ENCODE measurements at regions not wholly inside any gene's neighbourhood (a gene's known extent, or its start where the extent isn't known, plus 50 kb on each side); places are given as distances from the start of the nearest gene placed in this dataset.
"Not testable (repeated sequence)": the region's sequence is repeated elsewhere in the genome, so short reads cannot be mapped to it uniquely, and the experiment has no call there.

DNA sequence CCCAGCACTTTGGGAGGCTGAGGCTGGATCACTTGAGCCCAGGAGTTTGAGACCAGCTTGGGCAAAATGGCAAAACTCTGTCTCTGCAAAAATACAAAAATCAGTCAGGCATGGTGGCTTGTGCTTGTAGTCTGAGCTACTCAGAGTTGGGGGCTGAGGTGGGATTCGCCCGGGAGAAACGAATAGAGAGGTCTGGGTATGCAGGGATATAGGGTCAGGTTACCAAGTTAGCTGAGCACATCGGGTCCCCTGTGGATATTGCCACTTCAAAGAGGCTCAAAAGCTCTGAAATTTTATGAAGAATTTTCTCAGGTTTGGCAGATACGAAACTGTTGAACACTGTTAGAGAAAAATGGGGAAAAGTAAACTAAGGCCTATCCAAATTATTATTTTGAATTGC lies 120.9 kb upstream of the SGK1 start:
- intact Hi-C loops (cut with DNase I), result no loop called here

DNA sequence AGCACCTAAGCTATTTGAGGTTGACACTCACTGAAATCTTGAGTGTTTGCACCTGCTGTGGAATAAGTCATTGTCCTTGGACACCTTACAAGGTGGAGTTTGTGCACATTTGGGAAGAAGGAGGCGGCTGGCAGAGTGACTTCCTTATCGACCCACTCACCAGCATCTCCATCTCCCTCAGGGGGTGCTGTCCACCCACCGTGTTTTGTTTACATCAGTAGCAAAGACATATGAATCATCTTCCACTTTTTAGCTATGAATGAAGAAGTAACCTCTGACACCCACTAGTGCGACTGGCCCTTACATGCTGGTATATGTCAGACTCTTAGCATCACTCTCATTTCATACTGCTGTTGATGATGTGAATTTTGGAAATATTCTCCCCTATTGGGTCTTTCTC lies 119.5 kb upstream of the SGK1 start:
- intact Hi-C loops (cut with DNase I), result no loop called here
- no peak for DNase-seq (ENCODE audit: low spot score)

More for the DNA sequence above, 120.9 kb upstream of the SGK1 start:
- DNase-seq (ENCODE audit: low spot score), result no peak

DNA sequence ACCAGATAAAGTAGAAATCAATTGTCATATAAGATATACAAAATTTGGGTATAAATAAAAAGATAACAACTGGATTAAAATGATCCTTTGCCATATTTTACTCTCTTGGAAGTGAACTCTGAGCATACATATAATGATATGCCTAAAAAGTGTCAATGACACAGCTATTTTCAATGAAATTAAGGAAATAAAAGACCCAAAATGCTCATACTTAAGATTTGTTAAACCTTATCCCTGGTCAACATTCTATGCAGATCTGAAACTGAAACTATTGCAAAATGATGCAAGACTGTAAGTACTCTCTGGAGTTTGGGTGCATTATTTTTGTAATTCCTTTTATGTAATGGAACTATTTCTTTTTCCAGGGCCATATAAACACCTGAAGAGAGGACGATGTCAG lies 119.0 kb upstream of the SGK1 start:
- no peak for DNase-seq (ENCODE audit: low spot score)
- intact Hi-C loops (cut with DNase I), result no loop called here

DNA sequence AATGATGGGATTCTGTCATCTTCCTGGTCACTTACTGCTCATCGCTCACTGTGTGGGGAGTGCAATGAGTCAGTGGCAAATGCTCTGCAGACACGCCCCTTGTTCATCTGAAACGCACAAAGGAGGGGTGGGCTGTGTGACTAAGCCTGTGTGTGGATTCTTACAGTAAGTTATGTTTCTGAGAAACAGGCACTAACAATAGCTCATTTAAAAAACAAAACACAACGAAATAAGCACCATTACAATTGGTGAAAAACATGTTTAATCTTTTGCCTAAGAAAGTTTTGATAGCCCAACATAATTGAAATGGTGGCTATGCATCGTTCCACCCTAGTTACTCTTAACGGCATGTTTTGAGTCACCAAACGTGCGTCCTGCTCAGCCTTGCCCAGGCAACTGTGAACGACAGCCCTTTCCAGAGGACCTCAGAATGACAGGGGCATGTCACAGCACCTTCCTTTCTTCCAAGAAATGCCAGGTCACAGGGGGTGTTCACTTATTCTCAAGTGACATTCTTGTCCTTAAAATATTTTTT lies 118.4 kb upstream of the SGK1 start:
- intact Hi-C loops (cut with DNase I), result no loop called here
- DNase-seq (ENCODE audit: low spot score), result no peak

GRCh38 chr6:134435814-134436280 lies 117.9 kb upstream of the SGK1 start:
- no peak for DNase-seq (ENCODE audit: low spot score)
- intact Hi-C loops (cut with DNase I), result no loop called here

- intact Hi-C loops (cut with DNase I), result no loop called here
- DNase-seq (ENCODE audit: low spot score), result no peak
Observed at GRCh38 chr6:134434019-134434942, 116.4 kb upstream of the SGK1 start.

GRCh38 chr6:134432036-134432435 lies 114.1 kb upstream of the SGK1 start:
- DNase-seq (ENCODE audit: low spot score), result no peak
- intact Hi-C loops (cut with DNase I), result no loop called here

GRCh38 chr6:134431421-134431859 lies 113.5 kb upstream of the SGK1 start:
- no peak for DNase-seq (ENCODE audit: low spot score)
- intact Hi-C loops (cut with DNase I), result no loop called here

GRCh38 chr6:134429861-134430380 lies 112.0 kb upstream of the SGK1 start:
- no peak for DNase-seq (ENCODE audit: low spot score)
- intact Hi-C loops (cut with DNase I), result no loop called here

- no peak for DNase-seq (ENCODE audit: low spot score)
- intact Hi-C loops (cut with DNase I), result no loop called here
Observed at GRCh38 chr6:134427721-134428120, 109.8 kb upstream of the SGK1 start.

DNA sequence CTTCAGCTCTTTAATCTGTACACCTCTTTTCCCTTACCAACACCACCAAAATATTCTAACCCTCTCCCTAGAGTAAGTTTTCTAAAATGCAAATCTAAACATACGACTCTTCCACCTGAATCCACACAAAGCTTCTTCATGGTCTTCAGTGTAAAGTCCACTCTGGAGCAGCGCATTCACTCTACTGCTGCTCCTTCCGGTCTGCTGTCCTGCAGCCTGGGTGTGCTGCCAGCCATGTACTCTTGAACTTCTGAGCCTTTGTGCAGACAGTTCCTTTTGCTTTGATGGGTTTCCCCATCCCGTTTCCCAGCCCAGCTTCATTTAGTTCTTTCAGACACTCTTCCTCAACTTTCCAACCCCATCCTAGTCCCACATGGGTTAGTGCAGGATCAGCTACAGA lies 108.7 kb upstream of the SGK1 start:
- no peak for DNase-seq (ENCODE audit: low spot score)

GRCh38 chr6:134425917-134426316 lies 108.0 kb upstream of the SGK1 start:
- DNase-seq (ENCODE audit: low spot score); intact Hi-C loops (cut with DNase I): not testable (repeated sequence)

More for the DNA sequence above, 108.7 kb upstream of the SGK1 start:
- intact Hi-C loops (cut with DNase I), result no loop called here

DNA sequence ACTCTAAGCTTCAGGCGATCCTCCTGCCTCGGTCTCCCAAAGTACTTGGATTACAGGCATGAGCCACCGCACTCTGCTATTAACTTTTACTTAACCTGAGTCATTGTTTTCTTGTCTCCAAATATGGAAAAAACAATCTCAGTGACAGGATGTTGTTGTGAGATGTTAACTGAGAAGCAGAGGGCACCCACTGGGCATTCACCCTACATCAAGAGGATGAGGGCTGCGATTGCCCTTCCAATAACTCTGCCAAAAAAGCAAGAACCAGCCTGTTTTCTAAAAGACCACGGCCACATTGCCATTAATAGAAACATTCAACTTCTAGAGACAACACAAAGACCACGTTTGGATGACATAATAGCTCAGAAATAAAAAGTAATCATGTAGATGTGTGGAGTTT lies 107.6 kb upstream of the SGK1 start:
- intact Hi-C loops (cut with DNase I), result no loop called here
- DNase-seq (ENCODE audit: low spot score), result no peak

GRCh38 chr6:134424798-134425170 lies 106.9 kb upstream of the SGK1 start:
- intact Hi-C loops (cut with DNase I), result no loop called here
- DNase-seq (ENCODE audit: low spot score), result no peak

DNA sequence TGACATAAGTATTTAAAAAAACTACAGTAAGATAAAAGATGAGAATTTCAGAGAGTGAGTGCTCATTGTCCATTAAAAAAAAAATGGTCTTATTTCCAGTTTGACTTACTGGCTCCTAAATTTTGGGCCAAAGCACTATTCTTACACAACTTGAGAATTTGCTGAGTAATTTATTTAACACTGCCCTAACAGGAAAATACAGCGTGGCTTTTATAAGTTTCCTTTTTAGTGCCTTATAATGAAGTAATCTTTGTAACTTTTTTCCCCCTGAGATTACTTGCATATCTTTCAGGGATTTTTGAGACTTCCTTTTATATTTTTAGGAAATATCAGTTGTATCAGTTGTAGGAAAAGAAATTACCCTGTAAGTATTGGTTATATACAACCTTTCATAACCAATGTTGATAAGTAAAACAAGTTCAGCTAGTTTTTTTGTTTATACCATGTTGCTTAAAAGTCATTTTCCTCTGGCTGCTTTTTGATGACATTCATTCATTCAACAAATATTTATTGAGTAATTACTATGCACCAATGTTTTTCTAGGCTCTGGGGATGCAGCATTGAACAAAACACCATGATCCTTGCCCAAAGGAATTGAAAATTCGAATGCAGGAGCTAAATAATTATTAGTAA lies 106.4 kb upstream of the SGK1 start:
- intact Hi-C loops (cut with DNase I), result no loop called here
- no peak for DNase-seq (ENCODE audit: low spot score)

GRCh38 chr6:134422426-134423231 lies 104.7 kb upstream of the SGK1 start:
- intact Hi-C loops (cut with DNase I), result no loop called here

DNA sequence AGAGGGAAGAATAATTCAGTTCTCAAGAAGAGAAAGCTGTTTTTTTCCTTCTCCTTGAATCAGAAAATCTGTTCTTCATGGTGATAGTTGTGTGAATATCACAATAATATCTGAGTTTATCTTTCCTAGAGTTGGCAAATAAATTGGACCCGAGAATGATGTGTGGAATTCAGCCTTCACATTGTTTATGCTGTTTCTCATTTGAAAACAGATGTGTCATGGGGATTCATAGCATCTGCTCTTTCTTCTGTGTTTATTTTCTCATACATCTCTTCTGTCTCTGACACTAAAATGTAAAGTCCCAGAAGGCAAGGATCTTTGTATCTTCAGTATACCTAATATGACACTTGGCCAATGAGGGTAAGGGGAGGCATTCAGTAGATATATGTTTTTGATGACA lies 103.6 kb upstream of the SGK1 start:
- intact Hi-C loops (cut with DNase I), result no loop called here
- DNase-seq (ENCODE audit: low spot score), result no peak

More at GRCh38 chr6:134422426-134423231, 104.7 kb upstream of the SGK1 start:
- DNase-seq (ENCODE audit: low spot score), result no peak

- DNase-seq (ENCODE audit: low spot score), result no peak
- intact Hi-C loops (cut with DNase I), result no loop called here
Observed at GRCh38 chr6:134420614-134421181, 102.8 kb upstream of the SGK1 start.

DNA sequence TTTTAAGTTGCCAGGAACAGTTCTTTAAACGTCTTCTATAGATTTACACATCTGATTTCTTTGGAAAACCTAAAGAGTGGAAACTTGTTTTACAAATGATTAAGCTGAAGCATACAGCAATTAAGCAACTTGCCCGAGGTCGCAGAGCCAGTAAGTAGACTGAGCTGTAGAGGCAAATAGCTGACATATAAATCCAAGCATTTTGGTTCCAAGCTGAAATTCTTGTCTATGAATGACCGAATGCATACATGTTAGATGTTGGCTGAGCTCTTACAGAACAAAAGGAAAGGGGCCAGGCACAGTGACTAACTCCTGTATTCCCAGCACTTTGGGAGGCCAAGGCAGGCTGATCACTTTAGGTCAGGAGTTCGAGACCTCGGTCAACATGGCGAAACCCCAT lies 101.8 kb upstream of the SGK1 start:
- intact Hi-C loops (cut with DNase I), result no loop called here
- no peak for DNase-seq (ENCODE audit: low spot score)
